Heart right ventricle (tissue), 16 donors: ENCODE measurements at regions not wholly inside any gene's neighbourhood (a gene's known extent, or its start where the extent isn't known, plus 50 kb on each side); places are given as distances from the start of the nearest gene placed in this dataset.

ENCODE experiments used
- ATAC-seq, 8 donors: fragments of 200-7000 bp; cut with Tn5 transposase; one replicate each; pipeline ENCODE4 v1.9.1; 2020; ENCODE audit warnings: mild to moderate bottlenecking in 8 of 8, moderate library complexity in 8 of 8, moderate number of reproducible peaks in 1 of 8
- DNase-seq, 2 donors: peaks; one replicate each; pipeline ENCODE4 v3.0.0-alpha.2; 2020
- H3K27ac ChIP-seq, 10 donors: fragments of 200-600 bp; sonication (generic) in 2 of 10; one replicate each; pipeline versions ENCODE4 v1.5.0 to v1.8.0; 2020 to 2022; ENCODE audit warnings: mild to moderate bottlenecking in 3 of 10
- H3K27me3 ChIP-seq, 7 donors: fragments of 200-600 bp; one replicate each; pipeline ENCODE4 v1.8.0; 2021 to 2022; ENCODE audit warnings: mild to moderate bottlenecking in 2 of 7
- H3K36me3 ChIP-seq, 9 donors: fragments of 200-600 bp; sonication (generic) in 1 of 9; one replicate each; pipeline versions ENCODE4 v1.5.0 to v1.8.0; 2020 to 2022; ENCODE audit warnings: mild to moderate bottlenecking in 2 of 9
- H3K4me1 ChIP-seq, 9 donors: fragments of 200-600 bp; sonication (generic) in 1 of 9; one replicate each; pipeline versions ENCODE4 v1.5.0 to v1.8.0; 2020 to 2022; ENCODE audit warnings: mild to moderate bottlenecking in 4 of 9
- H3K4me3 ChIP-seq, 10 donors: fragments of 200-600 bp; sonication (generic) in 2 of 10; one replicate each; pipeline versions ENCODE4 v1.5.0 to v1.8.0; 2020 to 2022; ENCODE audit warnings: mild to moderate bottlenecking in 7 of 10, moderate library complexity in 2 of 10
- H3K9me3 ChIP-seq, 11 donors: fragments of 200-600 bp in 10 of 11; sonication (generic) in 2 of 11; one replicate each; pipeline versions ENCODE4 v1.5.0 to v1.8.0; 2013 to 2022; ENCODE audit warnings: mild to moderate bottlenecking in 2 of 11, control low read depth in 1 of 11, moderate library complexity in 1 of 11
- CTCF ChIP-seq, 9 donors: fragments of 200-600 bp; sonication (generic) in 2 of 9; IDR thresholded peaks; one replicate each; pipeline versions ENCODE4 v1.5.0 to v1.8.0; 2021 to 2022; ENCODE audit warnings: antibody characterized with exemption in 9 of 9, mild to moderate bottlenecking in 5 of 9, moderate library complexity in 1 of 9
- WGBS, 2 donors: extraction: QIAGEN DNeasy Blood & Tissue Kit; methylation state at CpG; one replicate each; pipeline ENCODE4 v1.1.7; 2013; ENCODE audit warnings: inconsistent platforms in 1 of 2; 5-methylcytosine and 5-hydroxymethylcytosine counted together
- intact Hi-C, 10 donors: fragments of 100-400 bp; cut with DNase I; formaldehyde crosslinking; loops; one replicate each; pipeline versions ENCODE4 v1.11.1 to v1.14.2; 2022
- donor health status: Arrhythmogenic right ventricular cardiomyopathy.
- donor health status: ischemic (EF 13 %, LVEDD 7.1; RV severe dilation, severe dysfunction).
- donor health status: healthy with polysubstance abuse.
- donor health status: DM: no; HTN: yes; CAD: no.
- donor health status: DM: no; HTN: no; CAD: no.
- donor health status: ischemic (EF 25% LVEDD 6.9; RV normal size, moderate dysfunction).
- donor health status: ischemic (EF 25% LVEDD 5.7; RV mildly dilated, moderate dysfunction).
- donor health status: healthy.
- donor health status: DM: yes; HTN: yes; CAD: no.
- donor health status: Ischemic cardiomyopathy.
- donor health status: ischemic (EF 35%, LVEDD 5.7; RV mildly dilated, moderate dysfunction).
- donor health status: nonischemic (EF 11% LVEDD 7.7; RV severe dilation, severe dysfunction).
- donor health status: DM: yes; HTN: yes; CAD: no.
- donor health status: PGD.
- donor health status: ischemic (EF 29% LVEDD 5.4; RV normal size, mild dysfunction).
- donor health status: nonischemic (EF 23%, LVEDD 6.1; RV moderate dilation, normal function).

- DNase-seq (no peak), ATAC-seq (no peak)
- Histone ChIP-seq H3K36me3 (no peaks in the 10 kb centered on the region), H3K27ac (no peak overlapping the region), H3K9me3 (peaks cover 0 to 7% (median 0%) of the 10 kb centered on the region in 11 donors), H3K27me3 (no peaks in the 10 kb centered on the region), H3K4me3 (no peak overlapping the region), H3K4me1 (no peaks in the 10 kb centered on the region)
- intact Hi-C loops, result no loop called here
- TF ChIP-seq CTCF (IDR thresholded peaks at IDR 0.05), result no peak
Measured at GRCh38 chr2:194619366-194619765, 1037.7 kb upstream of the SLC39A10 start.

- no peak for ATAC-seq
- H3K9me3 ChIP-seq, result peaks cover 0 to 7% (median 0%) of the 10 kb centered on the region in 11 donors
- intact Hi-C loops, result no loop called here
- H3K4me1 ChIP-seq, result no peaks in the 10 kb centered on the region
- DNase-seq, result no peak
- no peak for TF ChIP-seq CTCF (IDR thresholded peaks at IDR 0.05)
- H3K27ac ChIP-seq, result no peak overlapping the region
- no peaks in the 10 kb centered on the region for H3K27me3 ChIP-seq
- H3K4me3 ChIP-seq, result no peak overlapping the region
- H3K36me3 ChIP-seq, result no peaks in the 10 kb centered on the region
Measured at GRCh38 chr2:194618432-194618831, 1038.6 kb upstream of the SLC39A10 start.

- H3K27me3 ChIP-seq, result no peaks in the 10 kb centered on the region
- TF ChIP-seq CTCF (IDR thresholded peaks at IDR 0.05), result no peak
Measured at GRCh38 chr2:194616334-194616733, 1040.7 kb upstream of the SLC39A10 start.

GRCh38 chr2:194610297-194610696 lies 1046.7 kb upstream of the SLC39A10 start:
- no peak for TF ChIP-seq CTCF (IDR thresholded peaks at IDR 0.05)
- H3K4me1 ChIP-seq, result no peaks in the 10 kb centered on the region
- H3K27ac ChIP-seq, result no peak overlapping the region
- H3K27me3 ChIP-seq, result no peaks in the 10 kb centered on the region
- peaks cover 0 to 47% (median 2%) of the 10 kb centered on the region in 11 donors for H3K9me3 ChIP-seq
- DNase-seq (no peak), ATAC-seq (no peak)
- no peak overlapping the region for H3K4me3 ChIP-seq
- H3K36me3 ChIP-seq, result no peaks in the 10 kb centered on the region
- intact Hi-C loops, result no loop called here

More at GRCh38 chr2:194616334-194616733, 1040.7 kb upstream of the SLC39A10 start:
- H3K36me3 ChIP-seq, result no peaks in the 10 kb centered on the region
- no peak overlapping the region for H3K4me3 ChIP-seq
- WGBS, 2 donors, result 31 to 48% methylated on average over 1 of the region's 1 CpG
- H3K9me3 ChIP-seq, result peaks cover 0 to 11% (median 0%) of the 10 kb centered on the region in 11 donors
- H3K27ac ChIP-seq, result no peak overlapping the region
- intact Hi-C loops, result no loop called here
- ATAC-seq (no peak), DNase-seq (no peak)
- no peaks in the 10 kb centered on the region for H3K4me1 ChIP-seq

- Histone ChIP-seq H3K27ac (no peak overlapping the region), H3K4me1 (no peaks in the 10 kb centered on the region), H3K4me3 (no peak overlapping the region), H3K36me3 (no peaks in the 10 kb centered on the region), H3K9me3 (peaks cover 0 to 44% (median 0%) of the 10 kb centered on the region in 11 donors), H3K27me3 (no peaks in the 10 kb centered on the region)
- intact Hi-C loops, result no loop called here
- 83 to 87% methylated on average over 5 of the region's 5 CpGs for WGBS, 2 donors
- DNase-seq (no peak), ATAC-seq (no peak)
- TF ChIP-seq CTCF (IDR thresholded peaks at IDR 0.05), result no peak
Measured at GRCh38 chr2:194603429-194603828, 1053.6 kb upstream of the SLC39A10 start.
